ENCODE measurements at regions not wholly inside any gene's neighbourhood (a gene's known extent, or its start where the extent isn't known, plus 50 kb on each side); places are given as distances from the start of the nearest gene placed in this dataset.

GRCh38 chr5:172588380-172588779, 52.7 kb upstream of the NEURL1B start:
- DNase-seq (ENCODE audit: low read depth) = no peak

GRCh38 chr5:172587061-172587405, 54.0 kb upstream of the NEURL1B start:
- no peak for DNase-seq (ENCODE audit: low read depth)

GRCh38 chr5:172586125-172587060, 54.7 kb upstream of the NEURL1B start:
- DNase-seq (ENCODE audit: low read depth) = no peak

GRCh38 chr5:172585114-172585513, 55.9 kb upstream of the NEURL1B start:
- DNase-seq (ENCODE audit: low read depth) = no peak

- DNase-seq (ENCODE audit: low read depth) = no peak
Measured at GRCh38 chr5:172584638-172585037, 56.4 kb upstream of the NEURL1B start.

GRCh38 chr5:172583931-172584511, 57.0 kb upstream of the NEURL1B start:
- DNase-seq (ENCODE audit: low read depth) = no peak

- no peak for DNase-seq (ENCODE audit: low read depth)
Measured at GRCh38 chr5:172582940-172583339, 58.1 kb upstream of the NEURL1B start.

- no peak for DNase-seq (ENCODE audit: low read depth)
Measured at GRCh38 chr5:172581315-172581714, 59.7 kb upstream of the NEURL1B start.

GRCh38 chr5:172579403-172579990, 61.6 kb upstream of the NEURL1B start:
- no peak for DNase-seq (ENCODE audit: low read depth)

GRCh38 chr5:172577267-172577909, 63.7 kb upstream of the NEURL1B start:
- DNase-seq (ENCODE audit: low read depth) = no peak

GRCh38 chr5:172575816-172576545, 65.1 kb upstream of the NEURL1B start:
- DNase-seq (ENCODE audit: low read depth) = no peak

GRCh38 chr5:172575416-172575815, 65.6 kb upstream of the NEURL1B start:
- DNase-seq (ENCODE audit: low read depth) = no peak

- DNase-seq (ENCODE audit: low read depth) = no peak
Measured at GRCh38 chr5:172574871-172575223, 66.2 kb upstream of the NEURL1B start.

GRCh38 chr5:172573986-172574870, 66.8 kb upstream of the NEURL1B start:
- DNase-seq (ENCODE audit: low read depth) = no peak

GRCh38 chr5:172573120-172573882, 67.8 kb upstream of the NEURL1B start:
- DNase-seq (ENCODE audit: low read depth) = no peak

GRCh38 chr5:172572440-172572839, 68.6 kb upstream of the NEURL1B start:
- DNase-seq (ENCODE audit: low read depth) = no peak

GRCh38 chr5:172571892-172572291, 69.2 kb upstream of the NEURL1B start:
- DNase-seq (ENCODE audit: low read depth) = no peak

GRCh38 chr5:172571413-172571812, 69.7 kb upstream of the NEURL1B start:
- no peak for DNase-seq (ENCODE audit: low read depth)

GRCh38 chr5:172570594-172571334, 70.3 kb upstream of the NEURL1B start:
- no peak for DNase-seq (ENCODE audit: low read depth)

All from Daoy (cell line).